ENCODE measurements at regions not wholly inside any gene's neighbourhood (a gene's known extent, or its start where the extent isn't known, plus 50 kb on each side); places are given as distances from the start of the nearest gene placed in this dataset.

- DNase-seq = no peak
Measured at GRCh38 chr12:76216585-76217472, 131.4 kb downstream of the BBS10 start.

GRCh38 chr12:76208129-76208528, 123.6 kb upstream of the NAP1L1 start:
- no peak for DNase-seq

GRCh38 chr12:76206677-76207072, 122.2 kb upstream of the NAP1L1 start:
- no peak for DNase-seq

GRCh38 chr12:76206039-76206676, 121.7 kb upstream of the NAP1L1 start:
- no peak for DNase-seq

GRCh38 chr12:76202621-76203020, 118.1 kb upstream of the NAP1L1 start:
- DNase-seq = no peak

- no peak for DNase-seq
Measured at GRCh38 chr12:76201758-76202157, 117.3 kb upstream of the NAP1L1 start.

GRCh38 chr12:76201316-76201715, 116.8 kb upstream of the NAP1L1 start:
- no peak for DNase-seq

- no peak for DNase-seq
Measured at GRCh38 chr12:76199808-76200207, 115.3 kb upstream of the NAP1L1 start.

GRCh38 chr12:76198839-76199238, 114.4 kb upstream of the NAP1L1 start:
- DNase-seq = no peak

- no peak for DNase-seq
Measured at GRCh38 chr12:76197283-76197682, 112.8 kb upstream of the NAP1L1 start.

- no peak for DNase-seq
Measured at GRCh38 chr12:76195920-76196319, 111.4 kb upstream of the NAP1L1 start.

GRCh38 chr12:76194724-76195123, 110.2 kb upstream of the NAP1L1 start:
- DNase-seq = no peak

- no peak for DNase-seq
Measured at GRCh38 chr12:76193961-76194360, 109.5 kb upstream of the NAP1L1 start.

GRCh38 chr12:76192416-76192815, 107.9 kb upstream of the NAP1L1 start:
- DNase-seq = no peak

- DNase-seq = no peak
Measured at GRCh38 chr12:76190299-76190698, 105.8 kb upstream of the NAP1L1 start.

- DNase-seq = no peak
Measured at GRCh38 chr12:76189851-76190250, 105.4 kb upstream of the NAP1L1 start.

GRCh38 chr12:76187177-76187576, 102.7 kb upstream of the NAP1L1 start:
- no peak for DNase-seq

- DNase-seq = no peak
Measured at GRCh38 chr12:76186131-76186906, 101.8 kb upstream of the NAP1L1 start.

GRCh38 chr12:76183459-76184186, 99.1 kb upstream of the NAP1L1 start:
- peak; percentile 17 for DNase-seq

GRCh38 chr12:76180401-76181277, 96.2 kb upstream of the NAP1L1 start:
- DNase-seq = no peak

- DNase-seq = no peak
Measured at GRCh38 chr12:76178452-76178851, 94.0 kb upstream of the NAP1L1 start.

- no peak for DNase-seq
Measured at GRCh38 chr12:76177821-76178220, 93.3 kb upstream of the NAP1L1 start.

Measured in CD4-positive, alpha-beta T cell treated with Interleukin-17A for 1 hour (primary cell).